ENCODE measurements at regions not wholly inside any gene's neighbourhood (a gene's known extent, or its start where the extent isn't known, plus 50 kb on each side); places are given as distances from the start of the nearest gene placed in this dataset.
A peak's percentile ranks its signal among the peaks of the same experiment; 100 is the strongest.

DNA sequence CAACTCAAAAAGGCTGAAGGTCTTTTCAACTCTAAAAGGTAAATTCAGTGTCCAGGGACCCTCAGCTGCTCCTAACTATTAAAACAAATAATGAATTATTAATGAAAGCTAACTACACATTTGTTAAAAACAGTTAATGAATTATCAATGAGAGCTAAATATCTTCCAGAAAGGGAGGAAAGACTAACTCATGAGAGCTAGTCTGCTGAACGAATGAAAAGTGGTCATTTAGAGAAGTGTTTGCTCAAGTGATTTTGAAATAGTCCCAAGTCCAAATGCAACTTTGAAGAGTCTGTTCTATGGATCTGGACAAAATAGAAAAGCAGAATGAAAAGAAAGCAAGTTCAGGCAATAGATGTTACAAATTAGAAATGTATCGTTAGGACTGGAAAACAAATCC is 133.9 kb upstream of the SPEF2 start (continued):
- TF ChIP-seq, protein P1, sequence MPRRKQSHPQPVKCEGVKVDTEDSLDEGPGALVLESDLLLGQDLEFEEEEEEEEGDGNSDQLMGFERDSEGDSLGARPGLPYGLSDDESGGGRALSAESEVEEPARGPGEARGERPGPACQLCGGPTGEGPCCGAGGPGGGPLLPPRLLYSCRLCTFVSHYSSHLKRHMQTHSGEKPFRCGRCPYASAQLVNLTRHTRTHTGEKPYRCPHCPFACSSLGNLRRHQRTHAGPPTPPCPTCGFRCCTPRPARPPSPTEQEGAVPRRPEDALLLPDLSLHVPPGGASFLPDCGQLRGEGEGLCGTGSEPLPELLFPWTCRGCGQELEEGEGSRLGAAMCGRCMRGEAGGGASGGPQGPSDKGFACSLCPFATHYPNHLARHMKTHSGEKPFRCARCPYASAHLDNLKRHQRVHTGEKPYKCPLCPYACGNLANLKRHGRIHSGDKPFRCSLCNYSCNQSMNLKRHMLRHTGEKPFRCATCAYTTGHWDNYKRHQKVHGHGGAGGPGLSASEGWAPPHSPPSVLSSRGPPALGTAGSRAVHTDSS (CRISPR knock-in tag; conservative IDR thresholded peaks at IDR 0.05) = no peak
- TF ChIP-seq PHF8 (CRISPR knock-in tag; IDR thresholded peaks at IDR 0.05) (no peak), ARNT2 (CRISPR knock-in tag; IDR thresholded peaks at IDR 0.05; ENCODE audit: low read depth) (no peak), ATF7 (IDR thresholded peaks at IDR 0.05) (no peak), ATF7 (CRISPR knock-in tag; IDR thresholded peaks at IDR 0.05) (no peak), KLF13 (CRISPR knock-in tag; IDR thresholded peaks at IDR 0.05) (no peak), ZNF282 (IDR thresholded peaks at IDR 0.05; ENCODE audit: partially characterized antibody) (no peak), ZFP90 (CRISPR knock-in tag; IDR thresholded peaks at IDR 0.05; ENCODE audit: borderline replicate concordance) (no peak), PRDM4 (CRISPR knock-in tag; IDR thresholded peaks at IDR 0.05; ENCODE audit: borderline replicate concordance) (no peak), SAP130 (CRISPR knock-in tag; IDR thresholded peaks at IDR 0.05; ENCODE audit: low read depth) (peak; percentile 29; the same call in 1 of the 2 replicates), POLR2AphosphoS5 (IDR thresholded peaks at IDR 0.05; ENCODE audit: low read depth, low read length) (peak; percentile 55; the same call in 1 of the 2 replicates), EEA1 (CRISPR knock-in tag; IDR thresholded peaks at IDR 0.05; ENCODE audit: borderline replicate concordance) (no peak), HNF4A (CRISPR knock-in tag; IDR thresholded peaks at IDR 0.05) (peak; percentile 95), SP1 (IDR thresholded peaks at IDR 0.05) (no peak), SP1 (CRISPR knock-in tag; IDR thresholded peaks at IDR 0.05) (no peak), NFATC3 (CRISPR knock-in tag; IDR thresholded peaks at IDR 0.05) (no peak), ZNF562 (CRISPR knock-in tag; IDR thresholded peaks at IDR 0.05; ENCODE audit: borderline replicate concordance) (no peak), CREB3 (CRISPR knock-in tag; IDR thresholded peaks at IDR 0.05) (0 out of 2 replicates have a peak, but pooled peaks have one; percentile 28), PAWR (CRISPR knock-in tag; IDR thresholded peaks at IDR 0.05; ENCODE audit: borderline replicate concordance) (no peak), HOXD1 (CRISPR knock-in tag; IDR thresholded peaks at IDR 0.05) (peak; percentile 33; the same call in 1 of the 2 replicates), NCOA2 (CRISPR knock-in tag; IDR thresholded peaks at IDR 0.05) (peak; percentile 80), PHB2 (IDR thresholded peaks at IDR 0.05; ENCODE audit: partially characterized antibody) (no peak), DDIT3 (CRISPR knock-in tag; IDR thresholded peaks at IDR 0.05) (no peak), JDP2 (CRISPR knock-in tag; IDR thresholded peaks at IDR 0.05; ENCODE audit: borderline replicate concordance) (no peak), CENPX (CRISPR knock-in tag; IDR thresholded peaks at IDR 0.05) (no peak), ZNF17 (CRISPR knock-in tag; IDR thresholded peaks at IDR 0.05) (no peak), RXRB (CRISPR knock-in tag; IDR thresholded peaks at IDR 0.05; ENCODE audit: borderline replicate concordance) (no peak)

Data from HepG2 (cell line).